ENCODE measurements at regions not wholly inside any gene's neighbourhood (a gene's known extent, or its start where the extent isn't known, plus 50 kb on each side); places are given as distances from the start of the nearest gene placed in this dataset.

DNA sequence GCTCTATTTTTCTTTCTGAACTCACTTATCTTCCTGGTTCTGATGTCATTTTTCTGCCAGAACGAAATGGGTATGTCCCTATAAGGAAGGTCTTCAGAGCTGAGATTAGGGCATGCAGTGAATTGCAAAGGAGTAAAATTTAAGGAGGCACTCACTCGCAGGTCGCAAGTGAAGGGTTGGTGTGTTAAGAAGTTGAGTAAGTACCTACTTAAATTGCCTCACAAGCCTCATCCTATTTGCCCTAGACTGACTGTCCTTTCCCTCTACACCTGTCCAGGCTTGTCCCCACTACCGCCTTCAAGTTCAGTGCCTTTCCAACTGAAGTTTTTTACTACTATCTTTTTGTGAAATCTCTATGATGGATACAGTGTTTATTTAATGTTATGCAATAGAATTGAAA, 191.5 kb downstream of the AHR start:
- DNase-seq (ENCODE audit: insufficient read length, low spot score), result no peak
- TF ChIP-seq, protein P1, sequence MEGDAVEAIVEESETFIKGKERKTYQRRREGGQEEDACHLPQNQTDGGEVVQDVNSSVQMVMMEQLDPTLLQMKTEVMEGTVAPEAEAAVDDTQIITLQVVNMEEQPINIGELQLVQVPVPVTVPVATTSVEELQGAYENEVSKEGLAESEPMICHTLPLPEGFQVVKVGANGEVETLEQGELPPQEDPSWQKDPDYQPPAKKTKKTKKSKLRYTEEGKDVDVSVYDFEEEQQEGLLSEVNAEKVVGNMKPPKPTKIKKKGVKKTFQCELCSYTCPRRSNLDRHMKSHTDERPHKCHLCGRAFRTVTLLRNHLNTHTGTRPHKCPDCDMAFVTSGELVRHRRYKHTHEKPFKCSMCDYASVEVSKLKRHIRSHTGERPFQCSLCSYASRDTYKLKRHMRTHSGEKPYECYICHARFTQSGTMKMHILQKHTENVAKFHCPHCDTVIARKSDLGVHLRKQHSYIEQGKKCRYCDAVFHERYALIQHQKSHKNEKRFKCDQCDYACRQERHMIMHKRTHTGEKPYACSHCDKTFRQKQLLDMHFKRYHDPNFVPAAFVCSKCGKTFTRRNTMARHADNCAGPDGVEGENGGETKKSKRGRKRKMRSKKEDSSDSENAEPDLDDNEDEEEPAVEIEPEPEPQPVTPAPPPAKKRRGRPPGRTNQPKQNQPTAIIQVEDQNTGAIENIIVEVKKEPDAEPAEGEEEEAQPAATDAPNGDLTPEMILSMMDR (IDR thresholded peaks at IDR 0.05; ENCODE audit: insufficient read depth, missing control alignments), result no peak
- no peak for FAIRE-seq

DNA sequence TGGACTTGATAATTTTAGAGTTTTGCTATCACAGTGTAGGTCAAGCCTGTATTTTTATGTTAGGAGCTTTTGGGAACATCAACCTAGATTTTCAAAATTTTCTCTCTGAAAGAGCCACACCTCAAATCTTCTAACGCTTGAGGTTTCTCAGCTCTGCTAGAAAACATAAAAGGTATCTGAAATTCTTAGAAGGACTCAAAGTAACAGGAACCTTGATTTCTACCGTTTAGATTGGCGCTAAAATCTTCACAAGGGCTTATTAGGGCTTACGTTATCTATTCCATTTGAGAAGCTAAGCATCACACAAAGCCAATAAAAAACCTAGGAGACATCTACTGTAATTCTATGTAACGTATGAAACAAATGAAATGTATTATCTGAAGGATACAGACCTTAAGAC, 192.4 kb downstream of the AHR start:
- TF ChIP-seq, protein P1 (IDR thresholded peaks at IDR 0.05; ENCODE audit: insufficient read depth, missing control alignments), result no peak
- FAIRE-seq, result no peak
- DNase-seq (ENCODE audit: insufficient read length, low spot score), result no peak

DNA sequence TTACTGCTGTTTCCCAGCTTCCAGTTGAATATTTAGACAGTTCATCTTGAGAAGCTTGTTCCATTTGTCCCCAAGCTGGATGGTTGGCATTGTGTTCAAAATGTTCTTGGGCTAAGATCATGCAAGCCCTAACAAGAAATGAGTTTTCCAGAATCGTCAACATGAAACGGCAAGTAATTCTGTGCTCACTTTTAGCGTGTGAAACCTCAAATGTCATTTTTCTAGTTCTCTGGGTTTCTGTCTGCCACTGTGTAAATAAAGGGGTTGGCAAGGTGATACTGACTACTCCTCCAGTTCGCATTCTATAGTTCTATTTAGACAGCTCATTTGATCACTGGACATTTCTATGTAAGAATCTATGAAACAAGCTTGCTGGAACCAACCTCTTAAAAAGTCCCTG, 194.0 kb downstream of the AHR start:
- TF ChIP-seq, protein P1 (IDR thresholded peaks at IDR 0.05; ENCODE audit: insufficient read depth, missing control alignments), result no peak
- FAIRE-seq (no peak), DNase-seq (ENCODE audit: insufficient read length, low spot score) (no peak)

GRCh38 chr7:17493446-17493845, 195.0 kb downstream of the AHR start:
- DNase-seq (ENCODE audit: insufficient read length, low spot score), result no peak
- no peak for FAIRE-seq
- TF ChIP-seq, protein P1 (IDR thresholded peaks at IDR 0.05; ENCODE audit: insufficient read depth, missing control alignments), result no peak

- no peak for FAIRE-seq
- TF ChIP-seq, protein P1 (IDR thresholded peaks at IDR 0.05; ENCODE audit: insufficient read depth, missing control alignments), result no peak
- no peak for DNase-seq (ENCODE audit: insufficient read length, low spot score)
Measured at GRCh38 chr7:17495655-17496394, 197.4 kb downstream of the AHR start.

GRCh38 chr7:17497136-17497535, 198.7 kb downstream of the AHR start:
- TF ChIP-seq, protein P1 (IDR thresholded peaks at IDR 0.05; ENCODE audit: insufficient read depth, missing control alignments), result no peak
- DNase-seq (ENCODE audit: insufficient read length, low spot score), result no peak
- no peak for FAIRE-seq

DNA sequence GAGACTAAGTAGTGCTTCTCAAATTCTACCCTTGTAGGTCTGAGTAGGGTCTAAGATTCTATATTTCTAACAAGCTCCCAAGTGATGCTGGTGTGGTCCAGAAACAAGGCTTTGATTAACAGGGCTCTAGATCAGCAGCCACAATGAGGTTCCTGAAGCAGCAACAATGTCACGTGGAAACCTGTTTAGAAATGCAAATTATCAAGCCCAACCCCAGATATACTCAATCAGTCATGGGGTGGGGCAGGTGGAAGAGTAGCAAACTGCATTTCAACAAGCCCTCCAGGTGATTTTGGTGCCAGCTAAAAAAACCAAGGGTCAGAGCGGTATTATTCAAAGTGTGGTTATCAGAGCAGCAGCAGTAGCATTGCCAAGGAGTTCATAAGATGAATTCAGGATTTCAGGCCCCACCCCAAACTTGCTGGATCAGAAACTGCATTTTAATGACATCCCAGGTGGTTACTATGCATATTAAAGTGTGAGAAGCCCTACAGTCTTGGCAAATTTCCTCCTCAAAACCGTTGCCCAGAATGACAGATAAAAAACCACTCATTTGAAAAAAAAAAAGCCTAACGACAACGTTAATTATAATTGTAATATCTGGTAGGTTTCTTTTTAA, 199.2 kb downstream of the AHR start:
- DNase-seq (ENCODE audit: insufficient read length, low spot score) (no peak), FAIRE-seq (no peak)
- TF ChIP-seq, protein P1 (IDR thresholded peaks at IDR 0.05; ENCODE audit: insufficient read depth, missing control alignments), result no peak
